GM12878 (cell line): ENCODE measurements at regions not wholly inside any gene's neighbourhood (a gene's known extent, or its start where the extent isn't known, plus 50 kb on each side); places are given as distances from the start of the nearest gene placed in this dataset.

Source experiments
- ATAC-seq: fragments of 200-7000 bp; cut with Tn5 transposase; 3 replicates; pipeline ENCODE4 v1.9.1; 2020; ENCODE audit warnings: mild to moderate bottlenecking, moderate library complexity
- BruUV-seq: library from RNA; stranded (reverse); fragments of 400-500 nt; replicated peaks from 2 replicates; lab custom pipeline; 2021; lab: Mats Ljungman, UMichigan
- CTCF ChIA-PET: fragments of 300-600 bp; sonication (Branson Sonifier 250); formaldehyde crosslinking; extraction: SDS; loops from one replicate; lab custom pipeline; 2021; ENCODE audit warnings: inconsistent platforms; lab: Yijun Ruan, JAX
- POLR2A ChIA-PET: fragments of 350-600 bp; formaldehyde crosslinking; extraction: SDS; loops from one replicate; lab custom pipeline; 2021; ENCODE audit warnings: inconsistent platforms; lab: Charles Lee
- RAD21 ChIA-PET: fragments of 300-600 bp; sonication (Branson Sonifier 250); formaldehyde crosslinking; loops from one replicate; lab custom pipeline; 2023; ENCODE audit warnings: antibody characterized with exemption; ENCODE audit not compliant: unreplicated experiment; lab: Charles Lee
- SMC1A ChIA-PET: fragments of 300-600 bp; sonication (Branson Sonifier 250); formaldehyde crosslinking; loops from one replicate; lab custom pipeline; 2023; ENCODE audit not compliant: unreplicated experiment, uncharacterized antibody; lab: Charles Lee
- DNase-seq: peaks from one replicate; pipeline ENCODE4 v3.0.0-alpha.2; 2011; ENCODE audit warnings: low read depth, low spot score
- FAIRE-seq: peaks from 3 replicates; lab custom pipeline; 2011; peaks lifted over from hg19 to GRCh38; lab: Jason Lieb, UNC
- H2AFZ ChIP-seq: 2 replicates; pipeline ENCODE4 v1.6.0; 2011; ENCODE audit warnings: low read depth, low read length, control low read depth; ENCODE audit not compliant: control insufficient read depth
- H3K27ac ChIP-seq: 2 replicates; pipeline ENCODE4 v1.5.1; 2011; ENCODE audit warnings: control low read depth; ENCODE audit not compliant: control insufficient read depth, insufficient read depth
- H3K27me3 ChIP-seq, 2 experiments: replicated peaks in 1 of 2; 2 replicates each; pipeline versions ENCODE4 v1.6.0 to v1.6.1; 2011; ENCODE audit warnings: low read length in 1 of 2; ENCODE audit not compliant: control insufficient read depth in 2 of 2, insufficient read depth in 2 of 2
- H3K36me3 ChIP-seq, 2 experiments: 2 replicates each; pipeline ENCODE4 v1.5.1; 2011; ENCODE audit warnings: low read length in 1 of 2; ENCODE audit not compliant: control insufficient read depth in 2 of 2, insufficient read depth in 2 of 2
- H3K4me1 ChIP-seq: 2 replicates; pipeline ENCODE4 v1.6.1; 2011; ENCODE audit warnings: mild to moderate bottlenecking, low read length, moderate library complexity, mixed read lengths; ENCODE audit not compliant: control insufficient read depth, insufficient read depth
- H3K4me2 ChIP-seq: 2 replicates; pipeline ENCODE4 v1.6.0; 2011; ENCODE audit warnings: control low read depth; ENCODE audit not compliant: control insufficient read depth, insufficient read depth
- H3K4me3 ChIP-seq: fragments of 200-600 bp; sonication (generic); 2 replicates; pipeline ENCODE4 v1.5.1; 2016
- H3K79me2 ChIP-seq: 2 replicates; pipeline ENCODE4 v1.6.0; 2011; ENCODE audit warnings: low read length; ENCODE audit not compliant: control insufficient read depth, insufficient read depth
- H3K9ac ChIP-seq: 2 replicates; pipeline ENCODE4 v1.8.0; 2011; ENCODE audit warnings: low read length, control low read depth, mixed read lengths; ENCODE audit not compliant: control insufficient read depth, insufficient read depth
- H3K9me3 ChIP-seq: replicated peaks from 3 replicates; pipeline ENCODE4 v1.5.1; 2011; ENCODE audit warnings: mild to moderate bottlenecking, low read length; ENCODE audit not compliant: control insufficient read depth, insufficient read depth
- H4K20me1 ChIP-seq: 2 replicates; pipeline ENCODE4 v1.6.0; 2011; ENCODE audit not compliant: control insufficient read depth, insufficient read depth
- ATF7 ChIP-seq: fragments of 450-650 bp; IDR thresholded peaks from 2 replicates; pipeline ENCODE4 v1.6.1; 2016; ENCODE audit warnings: low read depth, mild to moderate bottlenecking
- CHD1 ChIP-seq: IDR thresholded peaks from 2 replicates; pipeline ENCODE4 v1.6.1; 2012; ENCODE audit warnings: low read depth, low read length, improper control_type of control experiment
- ETV6 ChIP-seq, 2 experiments: fragments of 450-650 bp in 1 of 2; IDR thresholded peaks in 1 of 2; conservative IDR thresholded peaks in 1 of 2; 2 replicates each; pipeline ENCODE4 v1.6.1; 2014; ENCODE audit warnings: antibody characterized with exemption in 1 of 2, borderline replicate concordance in 1 of 2, low read depth in 1 of 2, mild to moderate bottlenecking in 1 of 2, moderate library complexity in 1 of 2
- HDAC2 ChIP-seq: fragments of 200-600 bp; sonication (generic); IDR thresholded peaks from 2 replicates; pipeline ENCODE4 v1.6.1; 2017
- IKZF2 ChIP-seq, 2 experiments: fragments of 450-650 bp; IDR thresholded peaks; 2 replicates each; pipeline ENCODE4 v1.6.1; 2017; ENCODE audit warnings: mild to moderate bottlenecking in 2 of 2, moderate library complexity in 2 of 2
- KLF5 ChIP-seq: fragments of 450-650 bp; IDR thresholded peaks from 2 replicates; pipeline ENCODE4 v1.6.1; 2014; ENCODE audit warnings: mild to moderate bottlenecking; ENCODE audit not compliant: partially characterized antibody
- NFYA ChIP-seq: IDR thresholded peaks from 2 replicates; pipeline ENCODE4 v1.6.1; 2011; ENCODE audit warnings: low read depth, mild to moderate bottlenecking, low read length, improper control_type of control experiment, borderline replicate concordance
- NR2C2 ChIP-seq: IDR thresholded peaks from 2 replicates; pipeline ENCODE4 v1.6.1; 2011; ENCODE audit warnings: borderline replicate concordance, low read depth; ENCODE audit not compliant: control insufficient read depth, insufficient read length
- RCOR1 ChIP-seq: conservative IDR thresholded peaks from 2 replicates; pipeline ENCODE4 v1.6.1; 2012; ENCODE audit warnings: low read depth, low read length, improper control_type of control experiment
- STAT1 ChIP-seq: fragments of 450-650 bp; conservative IDR thresholded peaks from 2 replicates; pipeline ENCODE4 v1.6.1; 2014; ENCODE audit warnings: antibody characterized with exemption, mild to moderate bottlenecking
- TCF7 ChIP-seq: IDR thresholded peaks from 2 replicates; pipeline ENCODE4 v1.6.1; 2014; ENCODE audit warnings: antibody characterized with exemption, borderline replicate concordance
- USF2 ChIP-seq: IDR thresholded peaks from 2 replicates; pipeline ENCODE4 v1.6.1; 2011; ENCODE audit warnings: low read depth, low read length, improper control_type of control experiment, borderline replicate concordance
- ZBED1 ChIP-seq: IDR thresholded peaks from 2 replicates; pipeline ENCODE4 v1.6.1; 2016; ENCODE audit warnings: borderline replicate concordance
- WGBS: methylation state at CpG from one replicate; pipeline ENCODE4 v1.1.6; 2016; ENCODE audit warnings: low lambda C conversion rate; ENCODE audit not compliant: insufficient replicate concordance, insufficient coverage; ENCODE audit errors: missing lambda C conversion rate; 5-methylcytosine and 5-hydroxymethylcytosine counted together
- in situ Hi-C: fragments of 300-500 bp; cut with MboI; formaldehyde crosslinking; loops from 9 replicates; pipeline ENCODE4 v1.14.3; 2018; ENCODE audit warnings: mixed read lengths
- intact Hi-C: fragments of 100-400 bp; cut with micrococcal nuclease; formaldehyde crosslinking; loops from one replicate; pipeline ENCODE4 v1.14.2; 2022; ENCODE audit not compliant: unreplicated experiment
- TF ChIP-seq, protein P1 (sequence below): IDR thresholded peaks from 2 replicates; pipeline ENCODE4 v1.6.1; 2012; ENCODE audit warnings: improper control_type of control experiment, low read depth, low read length; ENCODE audit not compliant: insufficient replicate concordance

GRCh38 chr7:136210079-136210478, 232.9 kb upstream of the MTPN start:
- intact Hi-C loops (no loop called here), in situ Hi-C loops (no loop called here)
- Histone ChIP-seq H4K20me1 (no peaks in the 10 kb centered on the region), H3K9me3 (no peaks in the 10 kb centered on the region; the same call in 2 of the 3 replicates), H3K79me2 (no peaks in the 10 kb centered on the region), H3K27ac (no peak overlapping the region), H3K4me2 (no peak overlapping the region), H3K9ac (no peak overlapping the region), H3K36me3 (no peaks in the 10 kb centered on the region), H2AFZ (no peak overlapping the region), H3K27me3 (no peaks in the 10 kb centered on the region), H3K4me1 (no peaks in the 10 kb centered on the region), H3K4me3 (no peak overlapping the region)
- ATAC-seq, result no peak
- ChIA-PET CTCF (no interaction called here), POLR2A (no interaction called here), SMC1A (no interaction called here), RAD21 (no interaction called here)
- DNase-seq, result no peak
- no peak for FAIRE-seq
- no TSS peak for BruUV-seq
- no peak for TF ChIP-seq STAT1
- TF ChIP-seq IKZF2 (IDR thresholded peaks at IDR 0.05), result no peak
- no peak for TF ChIP-seq CHD1
- TF ChIP-seq NFYA, result no peak
- TF ChIP-seq ETV6 (conservative IDR thresholded peaks at IDR 0.05 in 1 of 2, IDR thresholded peaks at IDR 0.05 in 1 of 2; ENCODE audit: borderline replicate concordance in 1 of 2, low read depth in 1 of 2), result no peak
- no peak for TF ChIP-seq KLF5

- no peak for ATAC-seq
- intact Hi-C loops, result no loop called here
- Histone ChIP-seq H3K4me1 (no peaks in the 10 kb centered on the region), H4K20me1 (no peaks in the 10 kb centered on the region), H3K9ac (no peak overlapping the region), H3K4me2 (no peak overlapping the region), H3K4me3 (no peak overlapping the region), H2AFZ (no peak overlapping the region), H3K9me3 (no peaks in the 10 kb centered on the region), H3K79me2 (no peaks in the 10 kb centered on the region), H3K36me3 (no peaks in the 10 kb centered on the region), H3K27me3 (no peaks in the 10 kb centered on the region), H3K27ac (no peak overlapping the region)
- ChIA-PET SMC1A (interaction anchor here (0.8 kb wide), 1 partner anchor 9 kb away, joined by 3 read pairs; no protein-coding TSS in a partner anchor), POLR2A (no interaction called here), RAD21 (no interaction called here), CTCF (no interaction called here)
- in situ Hi-C loops, result no loop called here
- no peak for FAIRE-seq
- WGBS, result 0% methylated on average over 1 of the region's 1 CpG
- no peak for DNase-seq
- BruUV-seq, result no TSS peak
- no peak for TF ChIP-seq ZBED1
- no peak for TF ChIP-seq USF2
- TF ChIP-seq, protein P1, sequence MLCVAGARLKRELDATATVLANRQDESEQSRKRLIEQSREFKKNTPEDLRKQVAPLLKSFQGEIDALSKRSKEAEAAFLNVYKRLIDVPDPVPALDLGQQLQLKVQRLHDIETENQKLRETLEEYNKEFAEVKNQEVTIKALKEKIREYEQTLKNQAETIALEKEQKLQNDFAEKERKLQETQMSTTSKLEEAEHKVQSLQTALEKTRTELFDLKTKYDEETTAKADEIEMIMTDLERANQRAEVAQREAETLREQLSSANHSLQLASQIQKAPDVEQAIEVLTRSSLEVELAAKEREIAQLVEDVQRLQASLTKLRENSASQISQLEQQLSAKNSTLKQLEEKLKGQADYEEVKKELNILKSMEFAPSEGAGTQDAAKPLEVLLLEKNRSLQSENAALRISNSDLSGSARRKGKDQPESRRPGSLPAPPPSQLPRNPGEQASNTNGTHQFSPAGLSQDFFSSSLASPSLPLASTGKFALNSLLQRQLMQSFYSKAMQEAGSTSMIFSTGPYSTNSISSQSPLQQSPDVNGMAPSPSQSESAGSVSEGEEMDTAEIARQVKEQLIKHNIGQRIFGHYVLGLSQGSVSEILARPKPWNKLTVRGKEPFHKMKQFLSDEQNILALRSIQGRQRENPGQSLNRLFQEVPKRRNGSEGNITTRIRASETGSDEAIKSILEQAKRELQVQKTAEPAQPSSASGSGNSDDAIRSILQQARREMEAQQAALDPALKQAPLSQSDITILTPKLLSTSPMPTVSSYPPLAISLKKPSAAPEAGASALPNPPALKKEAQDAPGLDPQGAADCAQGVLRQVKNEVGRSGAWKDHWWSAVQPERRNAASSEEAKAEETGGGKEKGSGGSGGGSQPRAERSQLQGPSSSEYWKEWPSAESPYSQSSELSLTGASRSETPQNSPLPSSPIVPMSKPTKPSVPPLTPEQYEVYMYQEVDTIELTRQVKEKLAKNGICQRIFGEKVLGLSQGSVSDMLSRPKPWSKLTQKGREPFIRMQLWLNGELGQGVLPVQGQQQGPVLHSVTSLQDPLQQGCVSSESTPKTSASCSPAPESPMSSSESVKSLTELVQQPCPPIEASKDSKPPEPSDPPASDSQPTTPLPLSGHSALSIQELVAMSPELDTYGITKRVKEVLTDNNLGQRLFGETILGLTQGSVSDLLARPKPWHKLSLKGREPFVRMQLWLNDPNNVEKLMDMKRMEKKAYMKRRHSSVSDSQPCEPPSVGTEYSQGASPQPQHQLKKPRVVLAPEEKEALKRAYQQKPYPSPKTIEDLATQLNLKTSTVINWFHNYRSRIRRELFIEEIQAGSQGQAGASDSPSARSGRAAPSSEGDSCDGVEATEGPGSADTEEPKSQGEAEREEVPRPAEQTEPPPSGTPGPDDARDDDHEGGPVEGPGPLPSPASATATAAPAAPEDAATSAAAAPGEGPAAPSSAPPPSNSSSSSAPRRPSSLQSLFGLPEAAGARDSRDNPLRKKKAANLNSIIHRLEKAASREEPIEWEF, result no peak
- TF ChIP-seq HDAC2, result no peak
- TF ChIP-seq RCOR1, result no peak
- TF ChIP-seq TCF7, result no peak
- no peak for TF ChIP-seq NR2C2
- no peak for TF ChIP-seq ATF7
Observed at GRCh38 chr7:136205956-136206355, 228.8 kb upstream of the MTPN start.
